T-helper 2 cell treated with Interferon-gamma antibody and Interleukin-4, amounts not matched to agents 5 μg/mL and 100 μg/mL, for 36 hours (primary cell): ENCODE measurements at regions not wholly inside any gene's neighbourhood (a gene's known extent, or its start where the extent isn't known, plus 50 kb on each side); places are given as distances from the start of the nearest gene placed in this dataset.

Source experiments
- DNase-seq: peaks from one replicate; pipeline ENCODE4 v3.0.0; 2021; ENCODE audit warnings: low spot score
- H3K27ac Mint-ChIP-seq: one replicate; pipeline ENCODE4 v1.8.0; 2021; ENCODE audit warnings: mild to moderate bottlenecking, mixed read lengths
- H3K27me3 Mint-ChIP-seq: one replicate; pipeline ENCODE4 v1.8.0; 2021; ENCODE audit warnings: low read depth, mixed read lengths
- H3K36me3 Mint-ChIP-seq: one replicate; pipeline ENCODE4 v1.8.0; 2021; ENCODE audit warnings: low read depth, mixed read lengths
- H3K4me1 Mint-ChIP-seq: one replicate; pipeline ENCODE4 v1.8.0; 2021; ENCODE audit warnings: low read depth, mixed read lengths
- H3K4me3 Mint-ChIP-seq: one replicate; pipeline ENCODE4 v1.8.0; 2022; ENCODE audit warnings: mild to moderate bottlenecking, moderate library complexity, mixed read lengths
- H3K9me3 Mint-ChIP-seq: one replicate; pipeline ENCODE4 v1.8.0; 2021; ENCODE audit warnings: mixed read lengths

- no peak overlapping the region for H3K4me3 Mint-ChIP-seq
- no peaks in the 10 kb centered on the region for H3K36me3 Mint-ChIP-seq
- H3K4me1 Mint-ChIP-seq = no peaks in the 10 kb centered on the region
- no peak overlapping the region for H3K27ac Mint-ChIP-seq
- peaks cover 25% of the 10 kb centered on the region for H3K9me3 Mint-ChIP-seq
- H3K27me3 Mint-ChIP-seq = no peaks in the 10 kb centered on the region
- no peak for DNase-seq
Observed at GRCh38 chr2:81979086-81979485, 1674.5 kb upstream of the LRRTM1 start.

DNA sequence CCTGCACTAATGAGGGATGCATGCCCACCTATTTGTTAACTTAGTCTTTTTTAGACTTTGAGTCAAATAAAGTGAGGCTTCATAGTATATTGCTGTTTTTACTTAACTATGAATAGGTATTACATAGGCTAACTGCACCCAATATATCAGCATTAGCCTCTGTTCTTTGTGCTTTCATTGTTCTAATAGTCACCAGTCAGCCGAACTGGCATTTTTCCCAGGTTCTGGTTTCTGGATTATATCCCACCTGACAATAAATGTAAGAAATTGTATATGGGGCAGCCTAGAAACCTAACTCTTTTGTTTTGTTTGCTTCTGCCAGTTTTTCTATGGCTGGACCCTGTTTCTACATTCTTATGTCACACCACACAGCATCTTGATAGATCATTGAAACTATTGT is 1672.4 kb upstream of the LRRTM1 start:
- no peak overlapping the region for H3K27ac Mint-ChIP-seq
- H3K27me3 Mint-ChIP-seq = no peaks in the 10 kb centered on the region
- no peak for DNase-seq
- peaks cover 19% of the 10 kb centered on the region for H3K9me3 Mint-ChIP-seq
- no peaks in the 10 kb centered on the region for H3K36me3 Mint-ChIP-seq
- no peak overlapping the region for H3K4me3 Mint-ChIP-seq
- no peaks in the 10 kb centered on the region for H3K4me1 Mint-ChIP-seq

GRCh38 chr2:81974216-81974615 is 1669.7 kb upstream of the LRRTM1 start:
- no peak overlapping the region for H3K27ac Mint-ChIP-seq
- no peaks in the 10 kb centered on the region for H3K27me3 Mint-ChIP-seq
- no peaks in the 10 kb centered on the region for H3K36me3 Mint-ChIP-seq
- H3K4me3 Mint-ChIP-seq = no peak overlapping the region
- peaks cover 24% of the 10 kb centered on the region for H3K9me3 Mint-ChIP-seq
- H3K4me1 Mint-ChIP-seq = no peaks in the 10 kb centered on the region
- DNase-seq = no peak

DNA sequence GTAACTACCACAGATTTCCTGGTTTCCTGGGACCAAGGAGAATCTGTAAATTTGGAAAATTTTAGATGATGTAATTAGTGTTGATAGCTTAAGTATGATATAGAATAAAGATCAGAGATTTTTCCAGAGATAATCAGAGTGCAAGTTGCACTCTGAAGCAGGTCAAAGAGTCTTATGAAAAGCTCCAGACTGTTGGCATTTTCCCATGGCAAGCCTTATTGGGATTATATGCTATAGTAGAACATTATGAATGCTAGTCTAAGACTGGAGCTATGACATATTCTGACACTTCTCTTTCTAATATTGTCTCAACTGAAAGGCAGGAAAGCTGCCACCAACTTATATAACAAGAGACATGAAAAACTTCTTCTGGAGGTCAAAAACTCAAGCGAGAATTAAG is 1638.3 kb upstream of the LRRTM1 start:
- no peaks in the 10 kb centered on the region for H3K4me1 Mint-ChIP-seq
- peaks cover 47% of the 10 kb centered on the region for H3K9me3 Mint-ChIP-seq
- no peak for DNase-seq
- H3K27ac Mint-ChIP-seq = no peak overlapping the region
- no peaks in the 10 kb centered on the region for H3K27me3 Mint-ChIP-seq
- no peaks in the 10 kb centered on the region for H3K36me3 Mint-ChIP-seq
- no peak overlapping the region for H3K4me3 Mint-ChIP-seq

DNA sequence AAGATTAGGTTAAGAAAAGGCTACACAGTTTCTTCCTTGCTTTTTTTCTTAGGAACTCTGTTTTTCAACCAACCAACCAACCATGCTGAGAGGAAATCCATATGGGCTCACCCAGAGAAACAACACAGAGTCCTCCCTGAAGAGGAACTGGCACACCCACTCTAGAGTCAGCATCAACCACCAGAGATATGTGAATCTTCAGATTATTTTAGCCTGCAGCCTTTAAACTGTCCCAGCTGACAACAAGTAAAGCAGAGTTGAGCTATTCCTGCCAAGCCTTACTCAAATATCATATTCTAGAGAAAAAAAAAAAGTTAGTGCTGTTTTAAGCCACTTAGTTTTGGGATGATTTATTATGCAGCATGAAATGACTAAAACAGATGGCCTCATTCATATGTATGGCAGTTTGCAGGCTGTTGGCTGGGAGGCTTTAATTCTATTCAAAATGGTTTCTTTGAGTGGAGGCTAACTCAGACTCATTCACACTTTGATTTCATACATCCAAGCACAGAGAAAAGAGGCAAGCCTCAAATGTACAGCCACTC is 1637.7 kb upstream of the LRRTM1 start:
- Mint-ChIP-seq H3K4me3 (no peak overlapping the region), H3K27ac (no peak overlapping the region), H3K36me3 (no peaks in the 10 kb centered on the region), H3K4me1 (no peaks in the 10 kb centered on the region), H3K9me3 (peaks cover 40% of the 10 kb centered on the region), H3K27me3 (no peaks in the 10 kb centered on the region)
- DNase-seq = no peak

GRCh38 chr2:81940266-81940955 is 1635.9 kb upstream of the LRRTM1 start:
- H3K4me1 Mint-ChIP-seq = no peaks in the 10 kb centered on the region
- no peak for DNase-seq
- H3K27ac Mint-ChIP-seq = no peak overlapping the region
- no peaks in the 10 kb centered on the region for H3K27me3 Mint-ChIP-seq
- H3K4me3 Mint-ChIP-seq = no peak overlapping the region
- peaks cover 24% of the 10 kb centered on the region for H3K9me3 Mint-ChIP-seq
- H3K36me3 Mint-ChIP-seq = no peaks in the 10 kb centered on the region

GRCh38 chr2:81937944-81938343 is 1633.4 kb upstream of the LRRTM1 start:
- Mint-ChIP-seq H3K9me3 (peaks cover 16% of the 10 kb centered on the region), H3K4me1 (no peaks in the 10 kb centered on the region), H3K4me3 (no peak overlapping the region), H3K36me3 (no peaks in the 10 kb centered on the region), H3K27me3 (no peaks in the 10 kb centered on the region), H3K27ac (no peak overlapping the region)
- no peak for DNase-seq

GRCh38 chr2:81903534-81903933 is 1599.0 kb upstream of the LRRTM1 start:
- no peak overlapping the region for H3K27ac Mint-ChIP-seq
- no peak for DNase-seq
- H3K4me3 Mint-ChIP-seq = no peak overlapping the region
- no peaks in the 10 kb centered on the region for H3K4me1 Mint-ChIP-seq
- no peaks in the 10 kb centered on the region for H3K27me3 Mint-ChIP-seq
- no peaks in the 10 kb centered on the region for H3K36me3 Mint-ChIP-seq
- H3K9me3 Mint-ChIP-seq = peaks cover 22% of the 10 kb centered on the region

DNA sequence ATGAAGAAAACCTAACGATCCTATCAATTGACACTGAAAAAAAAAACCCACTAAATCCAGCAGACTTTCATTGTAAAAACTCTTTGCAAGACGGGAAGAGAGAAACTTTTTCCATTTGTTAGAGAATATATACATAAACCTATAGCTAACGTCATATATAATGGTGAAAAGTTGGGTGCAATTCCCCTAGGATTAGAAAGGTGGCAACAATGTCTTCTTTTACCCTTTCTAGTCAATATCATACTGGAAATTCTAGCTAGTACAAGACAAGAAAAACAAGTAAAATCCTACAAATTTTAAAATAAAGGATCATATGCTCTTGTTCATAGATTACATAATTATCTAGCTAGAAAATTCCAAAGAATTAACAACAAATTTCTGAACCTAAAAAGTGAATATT is 1596.5 kb upstream of the LRRTM1 start:
- Mint-ChIP-seq H3K36me3 (no peaks in the 10 kb centered on the region), H3K9me3 (peaks cover 36% of the 10 kb centered on the region), H3K27me3 (no peaks in the 10 kb centered on the region), H3K27ac (no peak overlapping the region), H3K4me3 (no peak overlapping the region), H3K4me1 (no peaks in the 10 kb centered on the region)
- no peak for DNase-seq

DNA sequence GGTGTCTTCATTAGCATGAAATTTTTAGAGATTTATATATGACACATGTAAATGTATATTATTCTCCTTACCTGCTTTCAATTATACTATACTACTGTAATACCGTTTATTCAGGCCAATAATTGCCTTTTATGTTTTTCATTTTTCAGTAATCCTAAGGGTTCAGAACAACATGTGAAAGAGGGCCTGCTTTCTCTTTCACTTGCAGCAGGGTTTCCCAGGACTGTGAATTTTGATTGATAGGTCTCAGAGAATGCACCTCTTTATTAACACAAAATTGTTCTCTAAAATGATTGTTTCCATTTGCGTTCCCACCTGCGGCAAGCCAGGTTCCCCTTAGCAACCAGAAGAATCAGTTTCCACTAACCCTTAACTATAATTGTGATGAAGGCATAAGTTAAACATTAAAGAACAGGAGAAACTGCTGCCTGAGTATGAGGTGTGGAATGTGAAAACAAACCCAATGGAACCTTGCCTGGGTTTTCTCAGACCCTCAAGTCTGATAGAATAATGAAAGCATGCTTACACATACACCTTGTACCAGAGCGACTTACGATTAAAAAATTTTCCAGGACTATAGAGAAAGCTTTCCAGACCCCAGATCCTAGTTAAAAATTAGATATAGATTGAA is 1591.2 kb upstream of the LRRTM1 start:
- peaks cover 38% of the 10 kb centered on the region for H3K9me3 Mint-ChIP-seq
- no peaks in the 10 kb centered on the region for H3K4me1 Mint-ChIP-seq
- no peak for DNase-seq
- H3K27me3 Mint-ChIP-seq = no peaks in the 10 kb centered on the region
- no peak overlapping the region for H3K27ac Mint-ChIP-seq
- no peaks in the 10 kb centered on the region for H3K36me3 Mint-ChIP-seq
- no peak overlapping the region for H3K4me3 Mint-ChIP-seq

DNA sequence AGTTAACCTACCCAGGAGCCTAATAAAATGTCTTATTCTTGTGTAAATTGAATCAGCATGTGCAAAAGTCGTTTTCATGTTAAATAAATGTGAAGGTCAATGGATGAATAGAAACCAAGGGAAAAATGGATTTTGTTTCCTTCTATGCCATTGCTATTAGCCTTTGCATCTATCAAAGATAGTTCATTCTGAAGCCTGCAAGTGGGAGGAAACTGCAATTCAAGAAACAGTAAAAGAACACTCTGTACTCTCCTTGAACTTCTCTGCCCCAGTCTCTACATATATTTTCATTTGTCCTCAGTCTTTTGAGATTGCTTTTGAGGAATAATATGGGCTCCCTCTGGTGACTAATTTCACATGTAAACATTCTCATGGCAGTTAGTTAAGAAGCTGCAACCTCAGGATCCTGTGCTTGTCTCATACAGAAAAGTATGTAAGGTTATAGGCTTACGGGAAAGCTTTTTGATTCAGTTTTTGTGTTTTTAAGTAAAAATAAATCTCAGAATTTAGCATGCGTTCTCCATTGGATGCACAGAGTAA is 1590.0 kb upstream of the LRRTM1 start:
- peaks cover 35% of the 10 kb centered on the region for H3K9me3 Mint-ChIP-seq
- H3K27me3 Mint-ChIP-seq = no peaks in the 10 kb centered on the region
- no peak for DNase-seq
- no peaks in the 10 kb centered on the region for H3K4me1 Mint-ChIP-seq
- H3K36me3 Mint-ChIP-seq = no peaks in the 10 kb centered on the region
- H3K4me3 Mint-ChIP-seq = no peak overlapping the region
- no peak overlapping the region for H3K27ac Mint-ChIP-seq

- Mint-ChIP-seq H3K9me3 (peaks cover 44% of the 10 kb centered on the region), H3K4me3 (no peak overlapping the region), H3K27me3 (no peaks in the 10 kb centered on the region), H3K36me3 (no peaks in the 10 kb centered on the region), H3K27ac (no peak overlapping the region), H3K4me1 (no peaks in the 10 kb centered on the region)
- no peak for DNase-seq
Observed at GRCh38 chr2:81876624-81877023, 1572.1 kb upstream of the LRRTM1 start.

GRCh38 chr2:81872006-81872405 is 1567.5 kb upstream of the LRRTM1 start:
- Mint-ChIP-seq H3K27me3 (no peaks in the 10 kb centered on the region), H3K4me1 (no peaks in the 10 kb centered on the region), H3K27ac (no peak overlapping the region), H3K9me3 (peaks cover 34% of the 10 kb centered on the region), H3K36me3 (no peaks in the 10 kb centered on the region), H3K4me3 (no peak overlapping the region)
- DNase-seq = no peak

DNA sequence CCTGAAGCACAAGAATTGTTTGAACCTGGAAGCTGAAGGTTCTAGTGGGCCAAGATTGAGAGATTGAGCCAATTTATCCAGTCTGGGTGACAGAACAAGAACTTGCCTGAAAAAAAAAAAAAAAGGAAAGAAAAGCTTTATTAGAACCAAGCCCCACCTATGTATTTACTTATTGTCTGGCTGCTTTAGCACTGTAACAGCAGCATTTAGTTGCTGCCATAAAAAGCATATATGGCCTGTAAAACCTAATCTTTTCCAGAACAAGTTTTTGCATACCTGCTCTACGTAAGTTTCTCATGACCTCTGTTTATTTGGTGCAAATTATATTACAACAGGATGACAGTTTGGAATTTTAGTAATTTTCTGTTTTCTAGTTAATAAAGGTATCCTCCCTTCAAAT is 1565.6 kb upstream of the LRRTM1 start:
- Mint-ChIP-seq H3K36me3 (no peaks in the 10 kb centered on the region), H3K27me3 (no peaks in the 10 kb centered on the region), H3K4me1 (no peaks in the 10 kb centered on the region), H3K4me3 (no peak overlapping the region), H3K27ac (no peak overlapping the region), H3K9me3 (peaks cover 41% of the 10 kb centered on the region)
- no peak for DNase-seq
